Fibroblast of lung (primary cell): ENCODE measurements at regions not wholly inside any gene's neighbourhood (a gene's known extent, or its start where the extent isn't known, plus 50 kb on each side); places are given as distances from the start of the nearest gene placed in this dataset.

Experiments
- DNase-seq, 2 donors: peaks; one replicate each; pipeline versions ENCODE4 v3.0.0 to v3.0.0-alpha.2; 2010; ENCODE audit warnings: low read depth in 2 of 2
- H2AFZ ChIP-seq: 2 replicates; pipeline ENCODE4 v1.5.1; 2012; ENCODE audit warnings: low read length, control low read depth, inconsistent platforms
- H3K27ac ChIP-seq: 2 replicates; pipeline ENCODE4 v1.5.1; 2011; ENCODE audit warnings: low read length, control low read depth; ENCODE audit not compliant: insufficient read depth
- H3K27me3 ChIP-seq: 2 replicates; pipeline ENCODE4 v1.5.1; 2011; ENCODE audit warnings: mild to moderate bottlenecking, low read length; ENCODE audit not compliant: control insufficient read depth, insufficient read depth
- H3K36me3 ChIP-seq: 2 replicates; pipeline ENCODE4 v1.5.1; 2011; ENCODE audit warnings: low read length; ENCODE audit not compliant: control insufficient read depth, insufficient read depth
- H3K4me1 ChIP-seq: 2 replicates; pipeline ENCODE4 v1.5.1; 2011; ENCODE audit warnings: low read length; ENCODE audit not compliant: control insufficient read depth, insufficient read depth; ENCODE audit errors: extremely low read depth
- H3K4me2 ChIP-seq: 2 replicates; pipeline ENCODE4 v1.5.1; 2011; ENCODE audit warnings: low read length, control low read depth; ENCODE audit not compliant: insufficient read depth; ENCODE audit errors: extremely low read depth
- H3K4me3 ChIP-seq, 4 experiments: fragments of 200-600 bp in 1 of 4; sonication (generic) in 1 of 4; replicated peaks in 1 of 4; 2 replicates each; pipeline ENCODE4 v1.5.1; 2011 to 2016; ENCODE audit warnings: low read length in 4 of 4, low read depth in 3 of 4, mild to moderate bottlenecking in 3 of 4, control low read depth in 2 of 4, inconsistent platforms in 1 of 4, mixed read lengths in 1 of 4; ENCODE audit not compliant: insufficient read depth in 1 of 4; ENCODE audit errors: control extremely low read depth in 1 of 4
- H3K79me2 ChIP-seq: 2 replicates; pipeline ENCODE4 v1.5.1; 2012; ENCODE audit warnings: mild to moderate bottlenecking, low read length, inconsistent platforms; ENCODE audit not compliant: control insufficient read depth, insufficient read depth
- H3K9ac ChIP-seq: 2 replicates; pipeline ENCODE4 v1.5.1; 2011; ENCODE audit warnings: mild to moderate bottlenecking, low read length, control low read depth; ENCODE audit not compliant: insufficient read depth
- H3K9me3 ChIP-seq: 2 replicates; pipeline ENCODE4 v1.5.1; 2012; ENCODE audit warnings: low read depth, low read length; ENCODE audit not compliant: control insufficient read depth, insufficient read depth
- H4K20me1 ChIP-seq: 2 replicates; pipeline ENCODE4 v1.5.1; 2011; ENCODE audit warnings: low read length; ENCODE audit not compliant: control insufficient read depth, insufficient read depth; ENCODE audit errors: extremely low read depth
- CTCF ChIP-seq, 2 donors: IDR thresholded peaks in 1 of 2; conservative IDR thresholded peaks in 1 of 2; 1 replicate in 1 of 2; 2 replicates in 1 of 2; pipeline ENCODE4 v1.5.1; 2011 to 2012; ENCODE audit warnings: low read length in 2 of 2, control low read depth in 1 of 2, inconsistent platforms in 1 of 2, low read depth in 1 of 2, mild to moderate bottlenecking in 1 of 2
- EZH2 ChIP-seq: IDR thresholded peaks from 2 replicates; pipeline ENCODE4 v1.5.1; 2012; ENCODE audit warnings: low read length, control low read depth, mild to moderate bottlenecking; ENCODE audit errors: missing control alignments

DNA sequence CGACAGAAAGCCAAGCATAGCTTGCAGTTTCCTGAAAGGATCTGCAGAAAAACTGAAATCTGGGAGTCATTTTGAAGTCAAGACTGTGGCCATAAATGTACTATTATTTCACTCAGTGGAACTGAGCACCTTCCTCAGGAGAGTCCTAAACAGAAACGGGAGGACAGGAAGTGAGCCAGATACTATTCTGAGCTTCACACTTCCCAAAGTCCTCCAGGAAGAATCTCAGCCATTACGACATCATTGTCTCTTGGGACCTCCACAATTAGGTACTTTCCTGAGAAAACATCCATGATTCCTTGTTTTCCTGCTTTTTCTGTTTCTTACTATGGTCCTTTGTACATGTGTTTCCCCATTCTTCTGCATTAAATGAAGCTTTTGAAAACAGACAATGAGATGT is 299.2 kb upstream of the USP25 start:
- no peaks in the 10 kb centered on the region for H3K9me3 ChIP-seq
- no peak overlapping the region for H3K4me3 ChIP-seq
- no peaks in the 10 kb centered on the region for H4K20me1 ChIP-seq
- H2AFZ ChIP-seq: no peak overlapping the region
- H3K4me1 ChIP-seq: no peaks in the 10 kb centered on the region
- no peak overlapping the region for H3K4me2 ChIP-seq
- TF ChIP-seq CTCF (conservative IDR thresholded peaks at IDR 0.05 in 1 of 2, IDR thresholded peaks at IDR 0.05 in 1 of 2; ENCODE audit: low read depth in 1 of 2, low read length in 2 of 2) (no peak), EZH2 (no peak)
- H3K9ac ChIP-seq: no peak overlapping the region
- no peak overlapping the region for H3K27ac ChIP-seq
- no peaks in the 10 kb centered on the region for H3K36me3 ChIP-seq
- no peaks in the 10 kb centered on the region for H3K27me3 ChIP-seq
- no peak for DNase-seq
- no peaks in the 10 kb centered on the region for H3K79me2 ChIP-seq

DNA sequence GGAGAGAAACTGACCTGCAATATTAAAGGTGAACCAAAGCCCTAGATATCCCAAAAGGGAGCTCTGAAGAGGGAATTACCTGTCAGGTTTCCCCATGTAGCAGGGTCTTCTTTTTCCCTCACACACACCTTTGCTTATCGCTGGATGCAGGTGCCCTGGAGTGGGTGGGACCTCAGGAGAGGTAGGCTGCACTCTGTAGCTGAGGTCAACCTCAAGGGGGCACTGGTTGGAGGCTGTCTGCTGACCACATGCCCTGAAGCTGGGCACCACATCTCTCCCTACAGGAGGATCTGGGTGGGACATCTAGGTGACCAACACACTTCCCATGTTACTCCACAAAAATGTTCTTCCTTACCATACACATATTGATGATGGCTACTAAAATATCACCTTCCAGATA is 298.7 kb upstream of the USP25 start:
- Histone ChIP-seq H3K27me3 (no peaks in the 10 kb centered on the region), H3K79me2 (no peaks in the 10 kb centered on the region), H4K20me1 (no peaks in the 10 kb centered on the region), H3K4me3 (no peak overlapping the region), H3K27ac (no peak overlapping the region), H3K36me3 (no peaks in the 10 kb centered on the region), H3K9me3 (no peaks in the 10 kb centered on the region), H3K4me1 (no peaks in the 10 kb centered on the region), H3K4me2 (no peak overlapping the region), H2AFZ (no peak overlapping the region), H3K9ac (no peak overlapping the region)
- DNase-seq: no peak
- TF ChIP-seq CTCF (conservative IDR thresholded peaks at IDR 0.05 in 1 of 2, IDR thresholded peaks at IDR 0.05 in 1 of 2; ENCODE audit: low read depth in 1 of 2, low read length in 2 of 2) (no peak), EZH2 (no peak)

DNA sequence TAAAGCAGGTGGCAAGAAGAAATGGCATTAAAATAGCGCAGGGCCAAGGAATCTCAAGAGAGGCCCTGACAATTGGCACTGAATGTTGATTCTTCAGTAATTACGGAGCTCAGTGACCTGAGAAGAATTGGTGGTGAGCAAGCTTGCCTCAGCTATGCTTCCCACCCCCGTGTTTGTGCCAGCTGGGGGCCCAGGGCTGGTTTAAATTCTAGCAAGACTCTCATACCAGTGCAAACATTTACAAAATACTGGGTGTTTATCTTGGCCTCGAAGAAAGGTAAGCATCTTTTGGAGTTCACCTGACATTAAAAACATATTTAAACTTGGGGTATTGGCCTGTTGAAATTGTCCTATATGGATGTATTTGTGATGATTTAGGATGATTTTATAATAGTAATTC is 296.7 kb upstream of the USP25 start:
- peak in 1 of 2 donors; percentile 75 for DNase-seq
- TF ChIP-seq EZH2: no peak
- H2AFZ ChIP-seq: no peak overlapping the region

More for the DNA sequence above, 296.7 kb upstream of the USP25 start:
- H3K79me2 ChIP-seq: no peaks in the 10 kb centered on the region
- no peaks in the 10 kb centered on the region for H3K27me3 ChIP-seq
- no peaks in the 10 kb centered on the region for H4K20me1 ChIP-seq
- H3K4me2 ChIP-seq: no peak overlapping the region
- H3K9ac ChIP-seq: no peak overlapping the region
- H3K4me1 ChIP-seq: no peaks in the 10 kb centered on the region
- H3K36me3 ChIP-seq: no peaks in the 10 kb centered on the region
- H3K4me3 ChIP-seq: no peak overlapping the region
- no peak overlapping the region for H3K27ac ChIP-seq
- no peaks in the 10 kb centered on the region for H3K9me3 ChIP-seq
